Activated T-cell treated with anti-CD3 and anti-CD28 coated beads for 48 hours (primary cell): ENCODE measurements at regions not wholly inside any gene's neighbourhood (a gene's known extent, or its start where the extent isn't known, plus 50 kb on each side); places are given as distances from the start of the nearest gene placed in this dataset.

Experiments used
- DNase-seq: peaks from one replicate; pipeline ENCODE4 v3.0.0-alpha.2; 2020; ENCODE audit warnings: low read depth

DNA sequence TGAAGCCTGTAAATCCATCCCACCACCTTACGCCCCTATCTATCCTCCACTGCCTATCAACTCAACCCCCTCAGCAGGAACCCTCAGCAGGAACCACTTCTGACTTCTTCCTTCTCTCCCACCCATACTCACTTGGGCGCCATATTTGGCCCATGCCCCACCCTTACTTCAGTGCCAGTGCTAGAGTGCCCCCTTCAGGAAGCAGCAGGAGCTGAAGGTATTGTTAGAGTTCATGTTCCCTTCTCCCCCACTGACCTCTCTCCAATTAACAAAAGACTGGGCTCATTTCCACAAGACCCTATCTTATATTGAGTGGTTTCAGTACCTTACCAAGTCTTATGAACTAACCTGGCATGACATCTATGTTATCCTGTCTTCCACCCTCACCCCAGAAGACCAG, 363.1 kb upstream of the SLIT2 start:
- DNase-seq, result no peak

DNA sequence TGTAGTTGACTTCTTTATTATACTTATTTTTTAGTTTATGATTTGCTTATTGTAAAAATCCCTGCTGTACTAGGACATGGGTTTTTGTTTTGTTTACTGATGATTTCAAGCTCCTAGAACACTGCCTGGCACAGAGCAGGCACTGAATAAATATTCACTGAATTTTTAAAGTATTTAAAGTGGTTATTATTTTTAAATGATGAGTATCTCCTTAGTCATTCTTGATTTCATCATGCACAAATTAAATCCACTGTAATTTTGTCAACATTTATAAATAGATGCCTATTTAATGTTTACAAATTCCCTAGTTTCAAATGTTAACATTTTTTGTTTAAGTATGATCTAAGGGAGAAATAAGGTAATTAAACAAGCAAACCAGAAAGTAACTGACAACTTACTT, 367.9 kb upstream of the SLIT2 start:
- no peak for DNase-seq

DNA sequence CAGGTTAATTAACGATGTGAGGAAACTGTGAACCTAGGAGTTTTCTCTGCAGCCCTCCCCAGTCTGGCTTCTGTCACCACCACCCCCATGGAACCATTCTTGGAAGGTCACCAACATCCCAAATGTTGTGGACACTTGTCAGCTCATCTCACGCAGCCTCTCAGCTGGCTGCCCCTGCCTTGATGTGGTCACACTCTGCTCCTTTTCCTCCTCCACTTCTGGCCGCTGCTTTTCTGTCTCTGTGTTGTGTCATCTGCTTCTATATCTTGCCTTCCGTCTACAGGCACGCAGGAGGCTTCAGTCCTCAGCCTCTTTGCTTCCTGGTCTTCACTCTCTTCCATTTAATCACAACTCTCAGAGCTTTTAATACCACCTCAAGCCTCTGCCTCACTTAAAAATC, 371.5 kb upstream of the SLIT2 start:
- DNase-seq, result no peak

DNA sequence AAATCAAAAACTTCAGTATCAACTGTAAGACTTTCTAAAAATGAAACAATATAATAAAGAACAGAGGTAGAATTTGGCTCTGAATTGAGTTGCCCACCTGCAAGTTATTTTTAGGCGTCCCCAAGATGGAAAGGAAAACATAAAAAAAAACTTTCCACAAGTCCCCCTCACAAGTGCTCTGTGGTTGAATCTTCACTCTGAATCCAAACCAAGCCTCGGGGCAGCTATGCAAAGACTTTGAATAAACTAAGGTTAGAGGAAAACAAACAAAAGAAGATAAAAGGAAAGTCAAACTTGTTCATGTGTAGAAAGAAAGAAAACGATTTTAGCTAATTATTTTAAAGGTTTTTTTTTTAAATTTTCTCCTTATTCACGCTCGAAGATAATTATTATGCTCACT, 372.4 kb upstream of the SLIT2 start:
- DNase-seq, result no peak

DNA sequence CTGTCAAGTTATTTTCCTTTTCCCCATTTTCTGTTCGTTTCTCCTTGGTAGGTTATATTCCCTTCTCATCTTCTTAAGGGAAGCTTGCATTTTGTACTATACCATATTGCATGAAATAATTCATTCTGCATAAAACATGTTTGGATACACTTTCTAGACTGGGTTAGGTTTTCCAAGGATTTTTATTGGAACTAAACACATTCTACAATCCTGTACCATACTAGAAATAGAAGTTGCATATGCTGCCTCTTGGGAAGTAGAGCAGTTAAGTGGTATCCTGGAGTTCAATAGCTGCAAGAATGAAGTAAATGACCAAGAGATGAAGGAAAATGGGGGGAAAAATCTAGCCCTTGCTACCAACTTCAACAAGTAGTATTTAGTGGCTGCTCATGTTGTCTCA, 393.7 kb upstream of the SLIT2 start:
- DNase-seq, result no peak

DNA sequence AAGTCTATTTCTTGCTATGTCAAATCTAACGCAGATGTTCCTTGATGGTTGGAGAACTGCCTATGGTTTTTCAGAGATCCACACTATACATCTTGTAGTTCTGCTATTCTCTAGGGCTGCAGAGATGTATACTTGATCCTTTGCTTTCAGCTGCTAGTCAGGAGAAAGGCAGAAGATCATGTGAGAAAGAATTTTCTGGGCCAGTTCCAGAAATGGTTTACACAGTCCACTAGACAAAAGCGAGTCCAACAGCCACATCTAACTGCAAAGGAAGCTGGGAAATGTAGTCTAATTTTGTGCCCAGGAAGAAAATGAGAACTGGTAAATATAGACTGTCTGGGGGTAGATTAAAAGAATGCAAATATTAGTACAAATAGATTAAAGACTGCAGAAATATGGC, 394.3 kb upstream of the SLIT2 start:
- DNase-seq, result no peak

DNA sequence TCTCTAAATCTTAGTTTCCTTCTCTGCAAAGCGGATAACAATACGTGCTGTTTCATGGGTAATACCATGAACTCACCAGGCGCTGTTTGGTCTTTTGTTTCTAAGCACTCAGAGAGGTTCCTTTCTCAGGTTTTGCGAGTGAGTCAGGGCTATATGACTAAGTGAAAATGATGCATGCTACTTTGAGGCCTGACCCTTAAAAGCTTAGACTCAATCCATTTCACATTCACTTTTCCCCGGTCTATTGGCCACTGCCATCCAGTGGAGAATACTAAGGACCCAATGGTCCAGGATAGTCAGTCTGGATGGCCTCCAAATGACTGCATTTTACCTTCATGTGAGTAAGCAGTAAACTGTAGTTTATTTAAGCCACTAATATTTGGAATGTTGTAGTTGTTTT, 400.8 kb upstream of the SLIT2 start:
- no peak for DNase-seq

DNA sequence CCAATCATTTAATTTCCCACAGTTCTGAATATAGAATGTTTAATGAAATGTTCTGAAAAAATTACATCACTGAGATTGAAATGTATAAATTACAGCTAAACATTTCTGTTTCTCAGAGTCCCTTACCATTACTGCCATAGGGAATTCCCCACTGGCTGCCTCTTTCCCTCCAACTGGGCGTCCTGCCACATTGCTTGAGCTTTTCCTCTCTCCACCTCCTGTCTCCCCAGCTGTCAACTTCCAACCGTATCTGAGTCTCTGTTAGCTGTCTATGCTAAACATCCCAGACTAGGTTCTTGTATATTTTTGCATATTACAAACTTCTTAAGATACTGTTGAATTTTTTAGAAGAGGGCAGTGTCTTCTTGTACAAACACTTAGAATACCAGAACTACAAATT, 407.3 kb upstream of the SLIT2 start:
- no peak for DNase-seq

DNA sequence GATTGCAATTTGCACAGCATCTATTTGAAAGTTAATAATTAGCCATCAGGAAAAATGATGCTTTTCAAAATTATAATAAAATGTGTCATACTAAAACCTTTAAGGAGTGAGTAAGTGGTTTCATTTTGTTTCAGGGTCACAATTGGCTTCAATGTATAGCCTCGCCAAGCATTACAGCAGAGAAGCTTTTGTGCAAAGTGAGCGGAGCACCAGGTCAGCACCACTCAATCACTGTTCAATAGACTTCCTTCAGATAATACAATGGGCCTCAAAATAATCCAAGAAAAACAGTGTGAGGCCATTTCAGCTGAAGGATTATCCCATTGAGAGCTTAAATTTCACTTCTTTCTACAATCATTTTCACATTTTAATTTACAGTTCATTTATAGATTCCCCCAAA, 409.2 kb upstream of the SLIT2 start:
- DNase-seq, result no peak

DNA sequence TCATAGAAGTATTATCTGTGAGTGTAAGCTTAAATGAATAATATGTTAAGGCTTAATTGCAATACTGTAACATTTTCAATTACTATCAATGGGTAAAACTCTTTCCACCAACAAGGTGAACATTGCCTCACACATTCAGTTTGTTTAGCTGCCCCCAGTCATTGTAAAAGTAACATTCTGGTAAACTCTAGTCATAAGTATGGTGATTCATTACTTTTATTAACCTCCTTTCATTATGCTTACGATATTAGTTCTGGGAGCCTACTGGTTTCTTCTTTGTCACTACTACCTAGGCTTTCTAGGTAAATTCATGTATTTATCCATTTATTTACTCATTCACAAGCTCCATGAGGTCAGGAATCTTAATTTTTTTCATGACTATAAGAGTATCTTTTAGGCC, 412.8 kb upstream of the SLIT2 start:
- DNase-seq, result no peak

DNA sequence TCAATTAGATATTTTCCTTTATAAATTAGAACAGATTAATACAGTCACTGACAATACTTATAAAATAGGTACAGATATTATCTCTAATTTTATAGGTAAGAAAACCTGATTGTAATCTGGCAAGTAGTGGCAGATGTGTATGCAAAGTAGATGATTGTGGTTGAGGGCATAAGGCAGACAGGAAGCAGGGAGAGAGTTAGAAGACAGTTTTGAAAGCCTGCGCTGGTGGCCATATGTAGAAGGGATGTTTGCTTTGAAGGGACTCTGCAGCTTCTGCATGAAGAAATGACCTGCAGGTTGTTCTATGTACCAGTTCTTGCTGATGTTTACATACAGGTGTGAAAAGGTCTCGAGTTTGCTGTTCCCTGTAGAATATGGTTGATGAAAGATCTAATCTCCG, 416.3 kb upstream of the SLIT2 start:
- DNase-seq, result no peak

DNA sequence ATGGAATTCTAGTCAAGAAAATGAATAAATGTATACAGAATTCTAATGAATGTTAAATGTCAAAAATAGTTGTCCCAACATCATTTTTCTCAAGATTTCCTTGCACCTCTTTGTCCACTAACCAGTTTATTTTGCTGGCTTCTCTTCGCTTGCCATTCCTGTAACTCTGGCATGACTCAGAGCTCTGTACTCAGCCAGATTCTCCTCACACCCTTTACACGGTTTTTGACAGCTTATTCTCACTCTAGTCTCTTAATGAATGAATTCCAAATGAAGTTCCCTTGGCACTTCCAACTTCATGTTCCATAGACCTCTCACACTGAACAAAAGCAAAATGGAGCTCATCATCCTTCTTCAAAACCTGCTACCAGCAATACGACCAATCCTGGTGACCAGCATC, 419.3 kb upstream of the SLIT2 start:
- DNase-seq, result no peak

DNA sequence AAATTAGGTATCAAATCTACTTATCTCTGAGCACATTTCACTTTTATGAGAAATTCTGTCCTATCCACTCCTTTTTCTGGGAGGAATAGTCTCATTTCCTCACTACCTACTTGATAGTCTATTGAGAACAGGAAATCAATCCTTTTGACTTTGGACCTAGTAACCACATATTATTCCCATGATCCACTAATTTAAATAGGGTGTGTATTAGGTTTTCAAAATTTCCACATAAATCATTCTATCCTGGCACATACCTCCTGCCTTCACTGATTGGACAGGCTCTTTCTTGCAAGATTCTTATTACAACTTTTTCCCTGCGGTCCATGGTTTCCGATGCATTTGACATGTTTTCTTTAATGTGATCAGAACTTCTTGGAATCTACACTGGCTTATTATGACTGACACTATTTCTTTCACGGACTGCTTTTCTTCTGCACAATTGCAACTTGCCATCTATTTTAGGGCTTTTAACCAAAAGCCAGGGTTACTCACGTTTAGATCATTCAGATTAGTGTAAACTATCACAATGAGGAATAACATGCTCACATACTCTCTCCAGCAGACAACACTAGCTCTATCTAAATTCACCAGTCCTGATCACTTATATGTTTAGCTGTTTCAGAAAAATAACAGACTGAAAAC, 419.9 kb upstream of the SLIT2 start:
- no peak for DNase-seq

DNA sequence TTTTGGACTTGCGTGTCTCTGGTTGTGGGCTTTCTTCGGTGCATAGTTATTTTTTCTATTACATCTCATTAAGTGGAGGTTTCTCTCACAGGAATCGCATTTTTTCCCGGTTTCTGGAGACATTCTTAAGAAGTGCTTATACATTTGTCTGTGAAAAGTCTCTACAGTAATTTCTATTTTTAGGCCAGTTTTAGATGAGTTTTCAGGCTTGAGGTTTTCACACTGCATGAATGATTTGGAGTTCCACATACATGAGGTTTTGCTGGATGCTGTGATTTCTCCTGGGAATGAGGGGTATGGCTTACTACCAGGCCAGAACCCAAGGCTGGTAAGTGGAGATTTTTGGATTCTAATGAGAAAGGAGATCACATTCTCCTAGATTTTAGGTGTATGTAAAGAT, 422.6 kb upstream of the SLIT2 start:
- DNase-seq, result no peak

DNA sequence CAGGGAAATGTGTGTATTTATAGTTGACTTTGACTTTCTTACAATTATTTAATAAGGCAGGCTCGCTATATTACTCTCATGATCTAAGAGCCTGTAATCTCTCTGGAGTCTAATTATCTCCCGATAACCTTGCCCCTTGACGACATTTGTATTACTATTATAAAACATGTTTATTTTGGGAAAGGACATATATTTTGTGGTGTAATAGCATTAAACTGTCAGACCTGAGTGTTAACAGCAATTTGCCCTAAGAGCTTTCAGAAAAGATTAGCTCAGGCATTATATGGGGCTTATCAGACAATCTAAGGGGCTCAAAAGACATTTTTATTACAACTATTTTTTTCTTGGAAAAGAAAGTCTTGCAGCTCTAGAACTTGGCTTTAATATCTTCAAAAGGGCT, 427.9 kb upstream of the SLIT2 start:
- no peak for DNase-seq

DNA sequence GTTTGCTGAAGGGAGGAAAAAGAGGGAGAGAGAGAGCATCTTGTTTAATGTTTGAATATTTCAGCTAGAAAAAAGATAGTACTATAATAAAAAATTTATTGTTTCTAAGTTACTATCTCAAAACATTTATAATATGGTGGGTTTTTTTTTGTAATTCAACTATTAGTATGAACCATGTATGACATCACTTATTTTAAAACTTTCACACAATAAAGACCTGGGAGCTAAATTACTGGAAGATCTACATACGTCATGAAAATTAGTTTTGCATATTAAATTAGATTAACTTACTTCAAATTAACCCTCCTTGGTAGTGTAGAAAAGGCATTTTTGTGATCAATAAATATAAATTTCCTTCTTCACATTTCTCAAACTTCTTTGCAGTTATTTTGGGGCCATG, 432.0 kb upstream of the SLIT2 start:
- no peak for DNase-seq

DNA sequence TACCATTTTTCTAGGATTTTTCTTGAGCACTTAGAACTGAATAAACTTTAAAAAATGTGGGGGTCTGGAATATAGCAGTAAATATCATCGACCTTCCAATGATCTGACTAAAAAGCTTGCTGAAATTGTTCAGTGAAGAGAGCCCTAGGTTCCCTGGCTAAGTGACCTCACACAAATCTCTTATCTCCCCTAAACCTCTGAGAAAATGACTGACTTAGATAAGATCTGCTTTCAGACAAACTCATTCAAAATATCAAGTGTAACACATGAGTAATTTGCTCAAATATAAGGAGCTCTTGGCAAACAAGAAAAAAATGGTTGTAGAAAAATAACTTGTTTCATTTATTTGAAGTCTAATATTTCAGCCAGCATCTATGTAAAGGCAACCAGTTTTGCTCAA, 441.7 kb upstream of the SLIT2 start:
- DNase-seq, result no peak

DNA sequence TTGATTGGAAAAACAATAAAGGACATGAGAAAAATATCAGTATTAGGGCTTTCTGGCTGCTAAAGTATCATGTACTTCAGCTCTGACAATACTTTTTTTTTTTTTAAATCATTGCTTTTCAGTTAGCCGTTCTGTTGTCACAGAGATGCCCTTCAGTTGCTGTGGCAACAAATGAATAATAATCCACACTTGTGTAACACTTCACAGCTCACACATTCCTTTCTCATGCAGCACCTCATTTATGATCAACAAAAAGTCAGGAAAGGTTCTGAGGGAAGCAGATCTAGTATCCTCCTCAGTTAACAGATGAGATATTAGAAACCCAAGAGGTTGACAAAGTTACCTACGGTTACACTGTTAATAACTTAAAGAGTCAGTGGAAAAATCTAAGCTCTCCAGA, 444.2 kb upstream of the SLIT2 start:
- DNase-seq, result no peak

DNA sequence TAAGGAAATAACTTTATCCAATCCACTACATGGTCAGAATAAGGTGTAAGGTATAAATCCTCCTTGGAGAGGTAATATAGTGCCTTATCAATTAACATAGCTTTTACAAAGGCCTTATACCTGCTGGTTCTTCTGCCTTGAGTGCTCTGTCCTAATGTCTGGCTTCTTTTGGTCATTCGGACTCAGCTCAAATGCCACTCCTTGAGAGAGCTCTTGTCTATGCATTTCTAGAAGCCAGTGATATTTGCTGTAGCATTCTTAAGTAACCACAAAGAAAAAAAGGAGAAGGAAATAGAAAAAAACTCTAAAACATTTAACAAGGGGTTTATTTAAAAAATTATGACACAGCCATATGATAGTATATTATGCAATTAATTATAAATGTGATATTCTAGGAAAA, 444.8 kb upstream of the SLIT2 start:
- DNase-seq, result no peak

DNA sequence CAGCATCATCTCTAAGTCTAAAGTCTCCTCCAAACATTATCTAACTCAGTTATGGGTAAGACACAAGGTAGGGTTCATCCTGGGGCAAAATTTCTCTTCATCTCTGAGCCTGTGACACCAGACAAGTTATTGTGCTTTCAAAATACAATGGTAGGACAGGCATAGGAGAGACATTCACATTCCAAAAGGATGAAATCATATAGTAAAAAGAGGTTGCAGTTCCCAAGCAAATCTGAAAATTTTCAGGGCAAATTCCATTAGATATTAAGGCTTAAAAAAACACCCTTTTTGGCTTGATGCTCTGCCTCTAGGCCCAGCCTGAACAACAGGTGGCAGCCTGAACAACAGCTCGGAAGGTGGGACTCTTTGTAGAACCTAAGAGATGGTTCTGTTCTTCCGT, 448.3 kb upstream of the SLIT2 start:
- no peak for DNase-seq

DNA sequence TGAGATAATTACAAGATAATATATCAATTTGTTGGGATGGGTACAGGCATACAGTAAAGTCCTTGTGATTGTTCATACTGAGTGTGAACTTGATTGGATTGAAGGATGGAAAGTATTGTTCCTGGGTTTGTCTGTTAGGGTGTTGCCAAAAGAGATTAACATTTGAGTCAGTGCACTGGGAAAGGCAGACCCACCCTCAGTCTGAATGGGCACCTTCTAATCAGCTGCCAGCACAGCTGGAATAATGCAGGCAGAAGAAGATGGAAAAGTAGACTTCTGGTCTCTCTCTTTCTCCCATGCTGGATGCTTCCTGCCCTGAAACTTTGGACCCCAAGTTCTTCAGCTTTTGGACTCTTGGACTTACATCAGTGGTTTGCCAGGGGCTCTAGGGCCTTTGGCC, 457.9 kb upstream of the SLIT2 start:
- DNase-seq, result no peak

DNA sequence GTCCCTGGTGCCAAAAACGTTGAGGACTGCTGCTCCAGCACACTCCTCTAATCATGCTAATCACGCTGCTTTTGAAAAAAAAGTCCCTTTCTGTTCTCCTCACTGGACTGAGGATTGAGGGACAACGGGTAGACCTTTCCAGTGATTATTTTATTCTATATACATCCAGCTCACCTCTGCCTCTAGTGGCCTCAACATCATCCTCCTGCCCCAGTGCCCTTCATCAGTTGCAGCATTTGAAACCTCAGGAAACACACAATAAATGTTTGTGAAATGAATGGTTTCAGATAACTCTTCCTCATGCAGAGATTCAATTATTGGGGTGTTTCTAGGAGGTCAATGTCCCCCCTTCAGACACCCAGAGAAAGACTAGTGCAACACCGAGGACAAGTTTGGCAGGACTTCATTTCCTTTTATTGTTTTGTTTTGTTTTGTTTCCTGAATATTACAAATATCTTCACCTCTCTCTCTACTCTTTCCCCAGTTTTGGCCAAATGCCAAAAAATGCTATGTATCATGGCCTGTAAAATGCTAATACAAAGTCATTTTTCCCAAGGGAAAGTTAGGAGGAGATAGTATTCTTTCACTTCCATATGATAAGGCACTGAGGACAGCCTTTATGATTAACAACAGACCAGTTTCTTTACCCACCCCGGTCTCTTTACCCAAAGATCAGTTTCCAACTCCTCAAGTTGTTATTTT, 460.1 kb upstream of the SLIT2 start:
- DNase-seq, result no peak

DNA sequence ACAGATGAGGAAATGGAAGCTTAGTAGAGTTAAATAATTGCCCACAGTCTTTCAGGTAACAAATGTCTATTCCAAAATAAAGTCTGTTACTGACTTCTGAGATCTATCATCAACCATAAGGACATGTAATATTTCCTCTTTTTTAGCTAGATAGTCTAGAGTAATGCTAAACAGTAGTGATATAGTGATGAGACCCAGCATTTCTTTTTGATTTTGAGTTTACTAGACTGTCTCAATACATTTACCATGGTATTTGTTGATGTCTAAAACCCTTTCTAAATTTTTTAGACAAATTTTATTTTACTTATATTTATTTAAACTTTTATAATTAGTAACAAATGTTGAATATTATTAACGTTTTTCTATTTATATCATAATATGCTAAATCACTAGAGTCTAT, 465.1 kb upstream of the SLIT2 start:
- DNase-seq, result no peak

DNA sequence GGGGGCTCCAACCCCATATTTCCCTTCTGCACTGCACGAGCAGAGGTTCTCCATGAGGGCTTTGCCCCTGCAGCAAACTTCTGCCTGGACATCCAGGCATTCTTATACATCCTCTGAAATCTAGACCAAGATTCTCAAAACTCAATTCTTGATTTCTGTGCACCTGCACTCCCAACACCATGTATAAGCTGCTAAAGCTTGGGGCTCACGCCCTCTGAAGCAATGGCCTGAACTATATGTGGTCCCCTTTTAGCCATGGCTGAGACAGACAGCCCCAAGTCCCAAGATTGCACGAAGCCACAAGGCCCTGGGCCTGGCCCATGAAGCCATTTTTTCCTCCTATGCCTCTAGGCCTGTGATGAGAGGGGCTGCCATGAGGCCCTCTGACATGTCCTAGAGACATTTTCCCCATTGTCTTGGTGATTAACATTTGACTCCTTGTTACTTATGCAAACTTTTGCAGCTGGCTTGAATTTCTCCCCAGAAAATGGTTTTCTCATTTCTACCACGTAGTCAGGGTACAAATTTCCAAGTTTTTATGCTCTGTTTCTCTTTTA, 468.0 kb upstream of the SLIT2 start:
- DNase-seq, result no peak
